SIG-M5 treated with dmso at 0.1 percent for 504 hours (cell line): ENCODE measurements at regions not wholly inside any gene's neighbourhood (a gene's known extent, or its start where the extent isn't known, plus 50 kb on each side); places are given as distances from the start of the nearest gene placed in this dataset.

ENCODE experiments used
- DNase-seq: peaks from one replicate; lab custom pipeline; 2025; ENCODE audit not compliant: unreplicated experiment; lab: John Stamatoyannopoulos, UW

GRCh38 chr3:139870000-139870675 lies 64.8 kb upstream of the CLSTN2 start:
- DNase-seq: no peak

- no peak for DNase-seq
Observed at GRCh38 chr3:139868773-139869172, 66.2 kb upstream of the CLSTN2 start.

DNA sequence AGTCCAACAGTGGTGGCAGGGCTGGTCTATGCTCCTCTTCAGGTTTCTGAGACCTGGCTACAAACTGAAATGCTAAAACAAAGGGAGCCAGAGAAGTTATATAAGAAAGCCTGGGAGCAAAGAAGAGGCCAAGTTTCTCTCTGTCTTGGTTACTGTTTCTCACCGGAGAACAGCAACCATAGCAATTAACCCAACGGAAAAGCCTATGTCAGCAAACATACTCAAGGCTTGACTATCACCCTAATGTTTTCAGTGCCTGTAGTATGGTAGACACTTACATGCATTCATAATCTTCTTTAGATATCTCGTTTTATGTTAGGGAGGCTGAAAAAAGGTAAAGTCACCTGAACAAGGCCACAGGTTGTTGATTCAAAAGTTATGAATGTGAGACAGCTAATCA lies 86.3 kb upstream of the CLSTN2 start:
- DNase-seq: no peak

- DNase-seq: no peak
Observed at GRCh38 chr3:139846729-139847128, 88.3 kb upstream of the CLSTN2 start.

DNA sequence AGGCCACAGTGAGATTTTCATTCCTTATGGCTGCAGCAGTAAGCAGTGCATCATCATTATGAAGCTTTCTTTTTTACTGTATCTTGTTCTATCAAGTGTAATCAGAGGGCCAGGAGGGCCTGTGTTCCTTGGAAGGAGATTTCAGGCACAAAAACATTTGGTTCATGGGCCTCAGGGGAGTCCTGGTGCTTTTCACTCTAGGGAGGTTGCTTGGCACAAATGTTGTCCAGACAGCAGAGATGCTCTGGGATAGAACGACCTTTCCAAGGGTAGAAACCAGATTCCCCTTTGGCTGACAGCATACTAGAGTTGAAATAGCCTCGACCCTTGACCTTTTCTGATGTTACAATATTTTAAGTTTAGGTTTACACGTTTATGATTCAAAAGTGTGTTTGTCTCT lies 95.3 kb upstream of the CLSTN2 start:
- DNase-seq: no peak

DNA sequence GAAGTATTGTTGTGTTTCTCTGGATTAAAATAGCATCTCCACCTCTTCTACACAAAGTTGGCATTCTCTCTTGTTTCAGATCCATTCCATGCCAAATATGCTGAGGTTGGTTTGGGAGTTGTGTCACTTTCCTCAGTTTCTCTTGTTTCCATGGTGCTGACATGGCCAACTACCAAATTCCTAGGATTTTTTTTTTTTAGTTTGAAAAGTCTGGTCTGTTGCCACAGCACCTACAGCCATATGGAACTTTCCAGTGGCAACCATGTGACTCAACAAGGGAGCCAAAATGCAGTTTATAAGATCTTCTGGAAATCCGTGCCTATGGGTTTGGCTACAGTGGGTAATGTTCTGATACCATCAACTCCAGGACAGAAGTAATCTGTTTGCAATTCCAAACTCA lies 96.0 kb upstream of the CLSTN2 start:
- DNase-seq: no peak

GRCh38 chr3:139838269-139838957 lies 96.6 kb upstream of the CLSTN2 start:
- DNase-seq: no peak

- no peak for DNase-seq
Observed at GRCh38 chr3:139836698-139837464, 98.1 kb upstream of the CLSTN2 start.

DNA sequence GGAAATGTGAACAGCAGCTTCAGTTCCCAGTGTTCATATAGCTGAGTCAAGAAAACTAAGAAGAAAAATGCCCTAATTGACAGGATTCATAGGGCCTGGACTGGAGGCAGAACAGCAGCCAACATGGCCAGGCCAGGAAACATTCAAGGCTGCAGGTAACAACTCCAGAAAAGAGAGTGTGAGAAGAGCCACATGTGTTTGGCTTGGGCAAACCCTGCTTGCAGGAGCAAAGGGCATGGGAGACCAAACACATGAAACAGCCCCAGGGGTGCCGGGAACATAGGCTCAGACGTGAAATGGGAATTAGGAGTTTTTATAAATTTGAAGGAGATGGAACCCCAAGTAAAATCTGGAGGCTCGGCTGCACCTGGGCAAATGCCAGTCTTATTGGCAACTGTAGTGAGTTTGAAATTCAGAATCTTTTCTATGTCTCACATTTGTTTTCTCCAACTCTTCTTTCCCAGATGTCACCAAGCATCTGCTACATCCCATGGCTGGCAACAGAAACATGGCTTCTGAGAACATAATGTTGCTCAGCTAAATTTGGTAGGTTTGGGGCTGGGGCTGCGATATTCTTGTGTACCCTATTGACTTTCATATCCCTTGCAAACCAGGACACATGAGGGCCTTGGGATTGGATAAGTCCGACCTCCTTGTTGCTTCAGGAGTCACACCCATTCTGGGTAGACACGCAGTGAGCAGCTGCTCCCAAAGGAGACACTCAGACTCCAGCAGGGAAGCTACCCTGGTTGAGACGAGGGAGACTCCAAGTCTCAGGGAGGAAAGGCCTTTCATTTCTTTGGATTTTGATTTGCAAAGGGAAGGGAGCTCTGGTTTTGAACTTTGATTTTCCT lies 98.9 kb upstream of the CLSTN2 start:
- DNase-seq: no peak

DNA sequence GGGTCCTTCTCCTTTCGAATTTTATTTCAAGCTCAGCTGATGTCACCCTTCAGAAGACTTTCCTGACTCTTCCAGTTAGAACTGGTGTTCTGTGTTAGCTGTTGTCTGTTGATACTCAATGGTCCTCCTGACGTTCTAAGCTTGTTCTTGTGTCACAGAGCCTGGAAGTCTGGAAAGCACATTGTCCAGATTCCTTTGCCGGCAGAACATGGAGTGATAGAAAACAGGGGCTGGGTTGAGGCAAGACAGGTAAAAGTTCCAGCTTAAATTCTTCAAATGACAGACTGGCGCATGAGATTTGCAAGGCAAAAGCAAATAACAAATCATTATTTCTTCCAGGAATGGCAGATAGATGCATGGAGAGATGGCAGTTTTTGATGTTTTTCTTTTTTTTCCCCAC lies 102.0 kb upstream of the CLSTN2 start:
- no peak for DNase-seq

GRCh38 chr3:139830817-139831216 lies 104.2 kb upstream of the CLSTN2 start:
- DNase-seq: no peak

DNA sequence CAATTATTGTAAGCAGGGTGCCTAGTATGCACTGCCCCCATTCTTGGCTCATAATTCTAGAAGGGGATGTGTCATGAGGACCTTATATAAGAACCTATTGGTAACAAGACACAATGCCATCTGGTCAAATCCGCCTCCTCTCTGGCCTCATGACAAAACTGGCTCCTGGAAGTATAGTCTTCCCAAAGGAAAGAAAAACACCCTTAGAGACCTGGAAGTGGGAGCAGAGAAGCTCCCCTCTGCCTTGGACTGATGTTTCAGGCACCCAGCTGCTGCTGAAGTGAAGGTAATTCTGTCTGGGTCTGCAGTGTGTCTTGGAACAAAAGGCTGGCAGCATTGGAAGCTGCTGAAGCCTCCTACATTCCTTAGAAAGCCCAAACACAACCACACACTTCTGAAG lies 107.2 kb upstream of the CLSTN2 start:
- no peak for DNase-seq

DNA sequence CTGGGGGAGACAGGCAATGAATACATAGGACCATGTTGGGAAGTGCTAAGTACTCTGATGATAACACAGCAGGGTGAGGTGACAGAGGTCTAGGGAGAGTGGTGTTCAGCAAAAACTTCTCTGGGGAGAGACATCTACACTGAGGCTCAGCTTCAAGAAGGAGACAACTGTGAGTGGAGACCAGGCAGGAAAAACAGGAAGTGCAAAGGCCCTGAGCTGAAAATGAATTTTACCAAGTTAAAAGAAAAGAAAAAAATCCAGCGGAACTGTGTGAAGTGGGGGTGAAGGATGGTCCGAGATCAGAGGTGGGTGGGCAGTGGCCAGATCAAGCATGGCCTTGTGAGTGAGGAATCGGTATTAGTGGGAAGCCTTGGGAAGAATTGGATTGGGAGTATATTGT lies 110.1 kb upstream of the CLSTN2 start:
- no peak for DNase-seq

- DNase-seq: no peak
Observed at GRCh38 chr3:139814646-139815045, 120.3 kb upstream of the CLSTN2 start.

DNA sequence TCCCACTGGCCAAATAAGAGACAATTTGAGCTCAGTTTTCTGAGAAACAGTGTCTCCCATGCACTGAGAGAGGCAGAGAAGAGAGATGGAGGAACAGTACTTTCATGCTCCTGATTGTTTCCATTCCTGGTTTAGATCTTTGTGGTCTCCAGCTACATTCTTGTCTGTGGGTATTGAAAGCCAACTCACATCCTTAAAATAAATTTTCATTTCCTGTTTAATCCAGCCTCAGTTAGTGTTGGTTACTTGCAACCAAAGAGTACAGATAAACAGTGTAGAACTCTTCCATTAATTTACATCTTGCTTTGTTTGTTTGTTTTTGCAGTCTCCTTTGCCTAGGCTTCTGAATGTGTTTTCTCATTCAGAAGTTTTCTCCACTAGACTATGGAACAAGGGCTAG lies 123.7 kb upstream of the CLSTN2 start:
- DNase-seq: no peak

- no peak for DNase-seq
Observed at GRCh38 chr3:139808201-139808600, 126.8 kb upstream of the CLSTN2 start.

- no peak for DNase-seq
Observed at GRCh38 chr3:139803294-139803693, 125.5 kb upstream of the NMNAT3 start.

DNA sequence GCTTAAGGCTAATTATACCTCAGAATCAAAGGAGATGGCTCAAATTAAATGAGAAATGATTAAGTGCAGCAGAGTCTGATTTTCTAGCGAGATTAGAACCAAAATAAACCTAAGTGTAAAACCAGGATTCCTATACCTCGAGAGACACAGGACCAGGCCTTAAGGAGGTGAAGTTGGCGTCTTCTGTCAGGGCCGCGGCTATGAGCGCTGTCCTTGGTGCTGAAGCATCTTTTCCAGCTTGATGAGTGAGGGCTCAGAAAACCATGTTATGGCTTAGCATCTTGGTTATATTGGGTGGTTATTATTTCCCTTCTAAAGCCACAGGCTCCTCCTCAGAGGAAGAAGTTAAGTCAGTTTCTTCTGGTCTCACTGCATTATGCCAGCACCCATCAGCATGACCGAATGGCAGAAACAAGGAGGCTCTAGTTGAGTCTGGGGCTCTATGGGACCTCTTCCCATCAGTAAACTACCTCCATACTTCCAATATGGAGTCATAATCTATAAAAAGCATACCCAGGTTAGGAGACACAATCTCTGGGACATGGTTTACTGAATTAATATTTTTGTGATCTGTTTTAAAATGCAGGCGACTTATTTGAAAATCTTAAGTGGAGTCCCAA lies 120.1 kb upstream of the NMNAT3 start:
- no peak for DNase-seq

DNA sequence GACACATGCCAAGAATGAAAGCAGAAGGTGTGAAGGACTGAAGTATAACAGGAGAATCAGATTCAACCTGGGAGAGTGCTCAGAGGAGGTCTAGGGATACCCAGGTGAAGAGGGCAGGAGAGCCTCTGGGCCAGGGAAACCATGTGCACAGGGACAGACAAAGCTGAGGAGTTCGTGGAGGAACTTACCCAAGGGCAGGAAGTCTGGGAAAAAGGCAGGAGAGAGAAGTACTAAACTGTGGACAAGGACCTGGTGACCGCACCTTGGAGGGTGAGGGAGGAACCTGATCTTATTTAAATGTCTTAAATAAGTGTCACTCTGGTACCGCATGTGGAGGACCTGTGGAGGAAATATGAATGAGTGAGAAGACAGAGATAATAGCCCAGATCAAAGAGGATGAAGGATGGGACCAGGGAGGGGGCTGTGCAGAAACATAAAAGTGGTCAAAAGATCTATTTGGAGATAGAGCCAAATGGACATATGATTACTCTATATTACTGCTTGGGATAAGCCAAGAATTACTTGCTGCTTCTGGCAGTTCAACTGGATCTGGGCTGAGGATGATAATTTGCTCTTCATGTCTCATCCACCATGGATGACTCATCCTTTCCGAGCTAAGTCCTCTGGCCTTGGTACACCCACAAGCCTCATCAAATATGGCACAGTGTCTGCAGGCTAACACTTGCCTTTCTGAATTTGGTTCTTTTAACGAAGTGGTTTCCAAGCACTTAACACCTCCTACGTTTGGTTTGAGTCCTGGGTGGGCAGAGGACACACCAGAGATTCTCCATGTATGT lies 116.9 kb upstream of the NMNAT3 start:
- no peak for DNase-seq

DNA sequence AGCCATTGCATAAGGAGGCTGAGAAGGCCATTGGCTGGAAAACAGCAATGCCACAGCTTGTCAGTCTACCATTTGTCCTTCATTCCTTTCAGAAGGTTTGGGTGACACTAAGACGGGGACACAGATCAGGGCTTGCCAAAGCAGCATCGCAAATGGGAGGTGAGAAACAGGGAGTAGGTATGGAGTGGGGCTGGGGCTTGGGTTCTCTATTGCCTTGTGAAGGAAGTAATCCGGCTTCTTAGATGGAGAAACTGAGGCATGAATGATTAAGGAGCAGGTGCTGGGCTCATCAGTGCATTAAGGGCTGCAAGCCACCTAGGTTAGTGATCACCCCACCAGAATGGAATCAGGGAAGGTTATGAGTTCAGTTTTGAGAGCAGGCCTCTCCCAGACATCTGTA lies 115.6 kb upstream of the NMNAT3 start:
- DNase-seq: no peak
